ENCODE measurements at regions not wholly inside any gene's neighbourhood (a gene's known extent, or its start where the extent isn't known, plus 50 kb on each side); places are given as distances from the start of the nearest gene placed in this dataset.
"Not testable (repeated sequence)": the region's sequence is repeated elsewhere in the genome, so short reads cannot be mapped to it uniquely, and the experiment has no call there.

GRCh38 chr14:105908481-105908911 is 382.1 kb downstream of the TMEM121 start:
- ChIA-PET POLR2A (ENCODE audit: low non-redundant PET) (no interaction called here), CTCF (no interaction called here)
- Histone ChIP-seq H3K27me3 (replicated peaks; ENCODE audit: insufficient read depth, low read depth, low read length, poor library complexity) (peaks cover 3% of the 10 kb centered on the region), H3K36me3 (ENCODE audit: insufficient read depth, low read length, poor library complexity, severe bottlenecking) (no peaks in the 10 kb centered on the region), H3K4me3 (ENCODE audit: low read depth, low read length, poor library complexity, severe bottlenecking) (no peak overlapping the region), H3K4me1 (ENCODE audit: insufficient read depth, low read length, poor library complexity, severe bottlenecking) (no peaks in the 10 kb centered on the region), H3K9me3 (ENCODE audit: low read depth, low read length, poor library complexity, severe bottlenecking) (no peaks in the 10 kb centered on the region), H3K27ac (ENCODE audit: low read depth, low read length, poor library complexity, severe bottlenecking) (no peak overlapping the region)
- TF ChIP-seq EZH2 (IDR thresholded peaks at IDR 0.05; ENCODE audit: borderline replicate concordance, low read depth, low read length, poor library complexity, severe bottlenecking) (no peak), CTCF (conservative IDR thresholded peaks at IDR 0.05; ENCODE audit: low read depth, low read length) (no peak)
- no peak for DNase-seq (ENCODE audit: low spot score)
- BruUV-seq (replicated peaks) = no TSS peak
- intact Hi-C loops (cut with micrococcal nuclease; ENCODE audit: unreplicated experiment) = no loop called here

DNA sequence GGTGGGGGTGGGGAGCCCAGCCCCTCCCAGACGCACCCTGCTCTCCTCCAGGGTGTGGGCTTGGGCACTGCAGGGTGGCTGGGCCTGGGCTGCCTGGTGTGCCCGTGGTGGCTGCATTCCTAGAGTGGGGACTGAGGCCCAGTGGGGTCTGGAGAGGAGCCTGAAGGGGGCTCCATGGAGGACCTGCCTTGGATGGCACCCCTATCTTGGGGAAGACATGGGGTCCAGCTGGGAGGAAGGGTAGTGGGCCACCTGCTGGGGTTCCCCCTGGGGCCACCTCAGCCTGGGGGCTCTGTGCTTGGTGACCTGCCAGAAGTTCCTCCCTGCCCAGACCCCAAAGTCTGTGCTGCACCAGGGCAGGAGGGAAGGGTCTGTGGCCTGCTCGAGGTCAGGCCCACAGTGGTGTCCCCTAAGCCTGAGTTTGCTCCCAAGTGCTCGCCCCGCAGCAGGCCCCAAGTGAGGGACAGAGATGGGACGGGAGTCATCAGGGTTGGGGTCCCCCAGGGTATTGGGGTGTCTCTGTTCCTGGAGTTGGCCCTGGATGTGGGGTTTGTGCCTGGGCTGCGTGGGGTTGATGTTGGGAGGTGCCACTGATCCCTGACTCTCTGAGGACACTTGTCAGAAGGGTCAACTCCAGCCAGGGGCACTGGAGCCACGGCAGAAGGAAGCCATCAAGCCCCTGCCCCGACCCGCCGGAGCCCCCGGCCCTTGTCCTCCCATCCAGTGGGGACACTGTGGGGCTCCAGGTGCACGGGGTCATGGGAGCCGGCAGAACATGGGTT is 382.9 kb downstream of the TMEM121 start:
- intact Hi-C loops (cut with micrococcal nuclease; ENCODE audit: unreplicated experiment) = no loop called here
- CTCF ChIA-PET = no interaction called here
- H3K27me3 ChIP-seq (replicated peaks; ENCODE audit: insufficient read depth, low read depth, low read length, poor library complexity) = peaks cover 3% of the 10 kb centered on the region
- H3K27ac ChIP-seq (ENCODE audit: low read depth, low read length, poor library complexity, severe bottlenecking) = no peak overlapping the region
- H3K4me1 ChIP-seq (ENCODE audit: insufficient read depth, low read length, poor library complexity, severe bottlenecking) = no peaks in the 10 kb centered on the region
- H3K36me3 ChIP-seq (ENCODE audit: insufficient read depth, low read length, poor library complexity, severe bottlenecking) = no peaks in the 10 kb centered on the region
- DNase-seq (ENCODE audit: low spot score) = no peak
- no peak for TF ChIP-seq CTCF (conservative IDR thresholded peaks at IDR 0.05; ENCODE audit: low read depth, low read length)
- no peak for TF ChIP-seq EZH2 (IDR thresholded peaks at IDR 0.05; ENCODE audit: borderline replicate concordance, low read depth, low read length, poor library complexity, severe bottlenecking)
- no TSS peak for BruUV-seq (replicated peaks)
- no peak overlapping the region for H3K4me3 ChIP-seq (ENCODE audit: low read depth, low read length, poor library complexity, severe bottlenecking)
- no peaks in the 10 kb centered on the region for H3K9me3 ChIP-seq (ENCODE audit: low read depth, low read length, poor library complexity, severe bottlenecking)
- POLR2A ChIA-PET (ENCODE audit: low non-redundant PET) = no interaction called here

- H3K36me3 ChIP-seq (ENCODE audit: insufficient read depth, low read length, poor library complexity, severe bottlenecking); BruUV-seq (replicated peaks); intact Hi-C loops (cut with micrococcal nuclease; ENCODE audit: unreplicated experiment); CTCF ChIA-PET; H3K27ac ChIP-seq (ENCODE audit: low read depth, low read length, poor library complexity, severe bottlenecking); H3K27me3 ChIP-seq (replicated peaks; ENCODE audit: insufficient read depth, low read depth, low read length, poor library complexity); H3K4me3 ChIP-seq (ENCODE audit: low read depth, low read length, poor library complexity, severe bottlenecking); POLR2A ChIA-PET (ENCODE audit: low non-redundant PET); H3K9me3 ChIP-seq (ENCODE audit: low read depth, low read length, poor library complexity, severe bottlenecking); DNase-seq (ENCODE audit: low spot score); H3K4me1 ChIP-seq (ENCODE audit: insufficient read depth, low read length, poor library complexity, severe bottlenecking): not testable (repeated sequence)
Measured at GRCh38 chr14:105909828-105910120, 383.4 kb downstream of the TMEM121 start.

GRCh38 chr14:105910426-105910825 is 384.0 kb downstream of the TMEM121 start:
- Histone ChIP-seq H3K27me3 (replicated peaks; ENCODE audit: insufficient read depth, low read depth, low read length, poor library complexity) (peaks cover 3% of the 10 kb centered on the region), H3K4me3 (ENCODE audit: low read depth, low read length, poor library complexity, severe bottlenecking) (no peak overlapping the region), H3K36me3 (ENCODE audit: insufficient read depth, low read length, poor library complexity, severe bottlenecking) (no peaks in the 10 kb centered on the region), H3K27ac (ENCODE audit: low read depth, low read length, poor library complexity, severe bottlenecking) (no peak overlapping the region), H3K9me3 (ENCODE audit: low read depth, low read length, poor library complexity, severe bottlenecking) (no peaks in the 10 kb centered on the region), H3K4me1 (ENCODE audit: insufficient read depth, low read length, poor library complexity, severe bottlenecking) (no peaks in the 10 kb centered on the region)
- no peak for DNase-seq (ENCODE audit: low spot score)
- CTCF ChIA-PET = no interaction called here
- intact Hi-C loops (cut with micrococcal nuclease; ENCODE audit: unreplicated experiment) = no loop called here
- TF ChIP-seq CTCF (conservative IDR thresholded peaks at IDR 0.05; ENCODE audit: low read depth, low read length) (no peak), EZH2 (IDR thresholded peaks at IDR 0.05; ENCODE audit: borderline replicate concordance, low read depth, low read length, poor library complexity, severe bottlenecking) (no peak)
- BruUV-seq (replicated peaks) = no TSS peak
- POLR2A ChIA-PET (ENCODE audit: low non-redundant PET) = no interaction called here
